ENCODE measurements at regions not wholly inside any gene's neighbourhood (a gene's known extent, or its start where the extent isn't known, plus 50 kb on each side); places are given as distances from the start of the nearest gene placed in this dataset.

DNA sequence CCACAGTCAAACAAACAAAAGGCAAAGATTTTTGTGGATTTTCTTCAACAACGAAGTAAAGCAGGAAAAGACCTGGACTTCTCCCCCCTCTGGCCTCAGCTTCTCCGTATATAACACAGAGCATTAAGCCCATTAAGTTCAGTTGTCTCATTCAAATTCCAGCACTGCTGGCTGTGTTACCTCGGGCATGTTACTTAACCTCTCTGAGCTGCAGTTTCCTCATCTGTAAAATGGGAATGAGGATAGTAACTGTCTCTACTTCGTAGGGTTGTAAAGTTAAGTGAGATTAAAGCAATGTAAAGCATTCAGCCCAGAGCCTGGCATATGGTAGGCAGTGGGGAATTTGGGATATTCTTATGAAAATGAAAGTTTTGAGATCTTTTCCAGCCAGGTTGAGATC, 92.7 kb upstream of the SMIM23 start:
- no peaks in the 10 kb centered on the region for H3K79me2 ChIP-seq (ENCODE audit: low read length)
- no peaks in the 10 kb centered on the region for H3K9me3 ChIP-seq (ENCODE audit: insufficient read depth, low read length)
- H3K4me1 ChIP-seq (ENCODE audit: low read length): no peaks in the 10 kb centered on the region
- H2AFZ ChIP-seq (ENCODE audit: low read depth, low read length): no peak overlapping the region
- no peaks in the 10 kb centered on the region for H4K20me1 ChIP-seq (ENCODE audit: insufficient read depth, low read length)
- no peak overlapping the region for H3K4me3 ChIP-seq (ENCODE audit: low read length)
- no peak overlapping the region for H3K9ac ChIP-seq (ENCODE audit: low read length)
- no peak overlapping the region for H3K27ac ChIP-seq (ENCODE audit: low read length)
- H3K27me3 ChIP-seq (ENCODE audit: low read depth, low read length): no peaks in the 10 kb centered on the region
- no peaks in the 10 kb centered on the region for H3K36me3 ChIP-seq (replicated peaks; ENCODE audit: low read depth, low read length)
- no peak for TF ChIP-seq EZH2phosphoT487 (IDR thresholded peaks at IDR 0.05; ENCODE audit: low read depth)
- no peak for TF ChIP-seq CTCF (IDR thresholded peaks at IDR 0.05; ENCODE audit: low read depth, low read length)
- no peak overlapping the region for H3K4me2 ChIP-seq (ENCODE audit: low read length)

DNA sequence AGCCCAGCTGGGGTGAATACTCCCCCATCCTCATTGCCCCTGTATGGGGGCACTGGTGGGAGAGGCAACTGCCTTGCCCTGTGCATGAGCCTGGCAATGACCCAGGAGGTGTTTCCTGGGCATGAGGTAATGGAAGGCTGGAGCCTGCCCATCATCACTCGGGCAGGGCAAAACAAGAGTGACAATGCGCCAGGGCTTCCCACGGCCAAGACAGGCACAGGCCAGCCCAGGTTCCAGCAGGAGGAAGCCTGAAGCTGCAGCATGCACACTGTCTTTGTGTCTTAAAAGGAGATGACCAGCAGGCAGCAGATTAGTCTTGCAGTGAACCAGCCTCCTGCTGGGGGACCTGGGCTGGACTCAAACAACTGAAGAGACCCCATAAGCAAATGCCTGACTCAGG, 92.2 kb upstream of the SMIM23 start:
- no peak overlapping the region for H3K9ac ChIP-seq (ENCODE audit: low read length)
- H3K27ac ChIP-seq (ENCODE audit: low read length): no peak overlapping the region
- TF ChIP-seq EZH2phosphoT487 (IDR thresholded peaks at IDR 0.05; ENCODE audit: low read depth) (no peak), CTCF (IDR thresholded peaks at IDR 0.05; ENCODE audit: low read depth, low read length) (no peak)
- H3K4me1 ChIP-seq (ENCODE audit: low read length): peaks cover 3% of the 10 kb centered on the region; the same call in 1 of the 2 replicates
- no peak overlapping the region for H3K4me3 ChIP-seq (ENCODE audit: low read length)
- no peaks in the 10 kb centered on the region for H3K27me3 ChIP-seq (ENCODE audit: low read depth, low read length)
- H2AFZ ChIP-seq (ENCODE audit: low read depth, low read length): no peak overlapping the region
- no peaks in the 10 kb centered on the region for H3K79me2 ChIP-seq (ENCODE audit: low read length)
- no peaks in the 10 kb centered on the region for H3K36me3 ChIP-seq (replicated peaks; ENCODE audit: low read depth, low read length)
- no peaks in the 10 kb centered on the region for H3K9me3 ChIP-seq (ENCODE audit: insufficient read depth, low read length)
- no peak overlapping the region for H3K4me2 ChIP-seq (ENCODE audit: low read length)
- H4K20me1 ChIP-seq (ENCODE audit: insufficient read depth, low read length): no peaks in the 10 kb centered on the region

DNA sequence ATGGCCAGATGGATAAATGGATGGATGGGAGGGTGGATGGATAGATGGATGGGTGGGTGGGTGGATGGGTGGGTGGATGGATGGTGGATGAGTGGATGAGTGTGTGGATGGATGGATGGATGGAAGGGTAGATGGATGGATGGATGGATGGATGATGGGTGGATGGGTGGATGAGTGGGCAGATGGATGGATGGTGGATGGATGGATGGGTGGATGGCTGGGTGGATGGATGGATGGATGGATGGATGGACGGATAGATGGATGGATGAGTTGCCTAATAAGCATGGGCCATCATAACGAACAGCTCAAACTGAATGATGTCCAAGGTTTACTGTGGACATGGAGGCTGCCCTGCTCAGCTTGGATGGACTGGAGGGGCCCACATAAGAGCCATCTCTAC, 89.8 kb upstream of the SMIM23 start:
- no peaks in the 10 kb centered on the region for H3K9me3 ChIP-seq (ENCODE audit: insufficient read depth, low read length)
- H3K4me3 ChIP-seq (ENCODE audit: low read length): no peak overlapping the region
- H4K20me1 ChIP-seq (ENCODE audit: insufficient read depth, low read length): no peaks in the 10 kb centered on the region
- TF ChIP-seq EZH2phosphoT487 (IDR thresholded peaks at IDR 0.05; ENCODE audit: low read depth) (no peak), CTCF (IDR thresholded peaks at IDR 0.05; ENCODE audit: low read depth, low read length) (no peak)
- H3K9ac ChIP-seq (ENCODE audit: low read length): no peak overlapping the region
- no peak overlapping the region for H3K4me2 ChIP-seq (ENCODE audit: low read length)
- H3K36me3 ChIP-seq (replicated peaks; ENCODE audit: low read depth, low read length): no peaks in the 10 kb centered on the region
- H3K79me2 ChIP-seq (ENCODE audit: low read length): no peaks in the 10 kb centered on the region
- H3K27me3 ChIP-seq (ENCODE audit: low read depth, low read length): no peaks in the 10 kb centered on the region
- no peak overlapping the region for H3K27ac ChIP-seq (ENCODE audit: low read length)
- H2AFZ ChIP-seq (ENCODE audit: low read depth, low read length): no peak overlapping the region
- H3K4me1 ChIP-seq (ENCODE audit: low read length): peaks cover 5% of the 10 kb centered on the region; the same call in 1 of the 2 replicates

DNA sequence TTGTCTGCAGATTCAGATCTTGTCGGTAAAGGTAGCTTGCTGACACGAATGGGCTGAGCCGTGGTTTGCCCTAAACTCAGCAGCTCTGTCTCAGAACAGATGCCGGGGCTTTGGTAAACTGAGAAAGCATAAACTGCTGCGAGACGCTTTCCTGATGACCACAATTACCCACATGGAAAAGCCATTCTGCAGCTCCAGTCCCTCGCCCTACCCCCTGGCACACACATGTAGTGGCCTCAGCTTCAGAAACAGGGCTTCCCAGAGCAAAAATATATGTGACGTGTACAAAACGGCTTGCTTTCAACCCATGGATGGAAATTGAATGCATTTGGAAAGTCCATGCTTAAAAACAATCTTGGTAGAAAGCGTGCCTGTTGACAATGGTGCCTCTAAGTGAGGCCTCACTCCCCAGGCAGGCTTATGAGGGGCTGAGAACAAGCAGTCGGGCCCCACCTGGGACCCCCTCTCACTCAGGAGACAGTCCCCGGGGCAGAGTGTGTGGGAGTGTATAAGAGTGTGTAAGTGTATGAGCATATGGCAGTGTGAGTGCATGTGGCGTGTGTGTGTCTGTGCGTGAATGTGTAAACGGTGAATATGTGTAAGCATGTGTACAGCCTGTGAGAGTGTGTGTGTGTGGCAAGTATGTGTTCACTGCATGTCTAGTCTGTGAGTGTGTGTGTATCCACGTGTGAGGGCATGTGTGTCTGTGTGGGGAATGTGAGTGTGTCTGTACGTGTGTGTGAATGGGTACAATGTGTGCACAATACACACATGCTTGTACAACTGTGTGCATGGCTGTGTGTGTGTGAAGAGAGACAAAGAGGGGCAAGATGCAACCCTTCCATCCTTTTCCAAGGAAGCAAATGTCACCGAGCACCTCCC, 88.2 kb upstream of the SMIM23 start:
- Histone ChIP-seq H3K27me3 (ENCODE audit: low read depth, low read length) (no peaks in the 10 kb centered on the region), H3K9ac (ENCODE audit: low read length) (no peak overlapping the region), H3K27ac (ENCODE audit: low read length) (no peak overlapping the region), H3K9me3 (ENCODE audit: insufficient read depth, low read length) (no peaks in the 10 kb centered on the region), H3K79me2 (ENCODE audit: low read length) (no peaks in the 10 kb centered on the region), H3K4me3 (ENCODE audit: low read length) (no peak overlapping the region), H2AFZ (ENCODE audit: low read depth, low read length) (no peak overlapping the region), H3K4me2 (ENCODE audit: low read length) (no peak overlapping the region), H3K36me3 (replicated peaks; ENCODE audit: low read depth, low read length) (no peaks in the 10 kb centered on the region), H4K20me1 (ENCODE audit: insufficient read depth, low read length) (no peaks in the 10 kb centered on the region), H3K4me1 (ENCODE audit: low read length) (peaks cover 5% of the 10 kb centered on the region; the same call in 1 of the 2 replicates)
- no peak for TF ChIP-seq EZH2phosphoT487 (IDR thresholded peaks at IDR 0.05; ENCODE audit: low read depth)
- TF ChIP-seq CTCF (IDR thresholded peaks at IDR 0.05; ENCODE audit: low read depth, low read length): no peak
